IMR-90 (cell line): ENCODE measurements at regions not wholly inside any gene's neighbourhood (a gene's known extent, or its start where the extent isn't known, plus 50 kb on each side); places are given as distances from the start of the nearest gene placed in this dataset.
A peak's percentile ranks its signal among the peaks of the same experiment; 100 is the strongest.

ENCODE experiments used
- ATAC-seq: fragments of 200-7000 bp; cut with Tn5 transposase; 2 replicates; pipeline ENCODE4 v1.9.1; 2020; ENCODE audit warnings: low read depth, mild to moderate bottlenecking, moderate library complexity
- BruUV-seq: library from RNA; stranded (reverse); fragments of 400-500 nt; replicated peaks from 2 replicates; lab custom pipeline; 2021; lab: Mats Ljungman, UMichigan
- CTCF ChIA-PET: fragments of 300-600 bp; formaldehyde crosslinking; extraction: SDS; loops from one replicate; lab custom pipeline; 2021; ENCODE audit warnings: antibody characterized with exemption; lab: Yijun Ruan, JAX
- POLR2A ChIA-PET: fragments of 300-600 bp; sonication (Branson Sonifier 250); formaldehyde crosslinking; loops from one replicate; lab custom pipeline; 2022; ENCODE audit warnings: antibody characterized with exemption; ENCODE audit not compliant: unreplicated experiment; lab: Charles Lee
- DNase-seq: peaks from one replicate; pipeline ENCODE4 v3.0.0; 2013
- H2AFZ ChIP-seq: replicated peaks from 2 replicates; pipeline ENCODE3; 2013; ENCODE audit warnings: low read length, mild to moderate bottlenecking; ENCODE audit not compliant: poor library complexity
- H2AK5ac ChIP-seq: 2 replicates; pipeline ENCODE4 v1.6.1; 2013; ENCODE audit warnings: low read depth, low read length, inconsistent platforms
- H2AK9ac ChIP-seq: replicated peaks from 2 replicates; pipeline ENCODE3; 2013; ENCODE audit warnings: mild to moderate bottlenecking, low read depth, low read length, moderate library complexity; ENCODE audit not compliant: poor library complexity
- H2BK120ac ChIP-seq: 2 replicates; pipeline ENCODE4 v1.6.1; 2013; ENCODE audit warnings: low read depth, low read length, inconsistent platforms
- H2BK15ac ChIP-seq: 3 replicates; pipeline ENCODE4 v1.6.1; 2013; ENCODE audit warnings: low read depth, low read length, inconsistent platforms
- H2BK20ac ChIP-seq: 2 replicates; pipeline ENCODE4 v1.6.1; 2013; ENCODE audit warnings: low read depth, mild to moderate bottlenecking, inconsistent platforms, low read length, moderate library complexity
- H2BK5ac ChIP-seq: 2 replicates; pipeline ENCODE4 v1.6.1; 2013; ENCODE audit warnings: mild to moderate bottlenecking, low read depth, low read length, inconsistent platforms; ENCODE audit not compliant: poor library complexity, severe bottlenecking
- H3K14ac ChIP-seq: replicated peaks from 2 replicates; pipeline ENCODE4 v1.6.1; 2013; ENCODE audit warnings: low read depth, low read length, inconsistent platforms
- H3K18ac ChIP-seq: 2 replicates; pipeline ENCODE4 v1.6.1; 2013; ENCODE audit warnings: low read depth, low read length, control low read depth
- H3K23ac ChIP-seq: 2 replicates; pipeline ENCODE4 v1.6.1; 2013; ENCODE audit warnings: low read depth, low read length, inconsistent platforms
- H3K27ac ChIP-seq: 2 replicates; pipeline ENCODE4 v1.5.1; 2013; ENCODE audit warnings: mild to moderate bottlenecking, control low read depth, low read length; ENCODE audit not compliant: insufficient read depth
- H3K27me3 ChIP-seq: 2 replicates; pipeline ENCODE4 v1.6.1; 2013; ENCODE audit warnings: low read length; ENCODE audit not compliant: control insufficient read depth, insufficient read depth
- H3K36me3 ChIP-seq: 2 replicates; pipeline ENCODE4 v1.6.1; 2013; ENCODE audit warnings: low read length, mixed read lengths; ENCODE audit not compliant: control insufficient read depth, insufficient read depth
- H3K4ac ChIP-seq: 2 replicates; pipeline ENCODE4 v1.6.1; 2013; ENCODE audit warnings: low read depth, low read length, inconsistent platforms
- H3K4me1 ChIP-seq: 2 replicates; pipeline ENCODE4 v1.6.1; 2013; ENCODE audit warnings: low read length, mixed read lengths; ENCODE audit not compliant: control insufficient read depth, insufficient read depth
- H3K4me2 ChIP-seq: 2 replicates; pipeline ENCODE4 v1.6.1; 2013; ENCODE audit warnings: low read depth, mild to moderate bottlenecking, control low read depth, low read length, moderate library complexity
- H3K4me3 ChIP-seq: 2 replicates; pipeline ENCODE4 v1.5.1; 2013; ENCODE audit warnings: low read depth, mild to moderate bottlenecking, control low read depth, low read length, moderate library complexity; ENCODE audit not compliant: insufficient read depth
- H3K56ac ChIP-seq: 2 replicates; pipeline ENCODE4 v1.6.1; 2013; ENCODE audit warnings: low read length, inconsistent platforms; ENCODE audit not compliant: insufficient read depth; ENCODE audit errors: extremely low read depth
- H3K79me1 ChIP-seq, 2 experiments: 2 replicates each; pipeline ENCODE4 v1.6.1; 2013; ENCODE audit warnings: low read length in 2 of 2, inconsistent platforms in 1 of 2, low read depth in 1 of 2
- H3K9ac ChIP-seq: 2 replicates; pipeline ENCODE4 v1.6.1; 2013; ENCODE audit warnings: low read depth, low read length, control low read depth
- H3K9me1 ChIP-seq: 2 replicates; pipeline ENCODE4 v1.6.1; 2013; ENCODE audit warnings: low read length, inconsistent platforms; ENCODE audit not compliant: insufficient read depth
- H3K9me3 ChIP-seq: 2 replicates; pipeline ENCODE4 v1.6.1; 2013; ENCODE audit warnings: low read length; ENCODE audit not compliant: control insufficient read depth, insufficient read depth
- H4K20me1 ChIP-seq: 2 replicates; pipeline ENCODE4 v1.6.1; 2013; ENCODE audit warnings: low read length, inconsistent platforms; ENCODE audit not compliant: insufficient read depth
- H4K5ac ChIP-seq: 2 replicates; pipeline ENCODE4 v1.6.1; 2013; ENCODE audit warnings: mild to moderate bottlenecking, low read depth, low read length, control low read depth
- H4K8ac ChIP-seq, 2 experiments: 2 replicates each; pipeline ENCODE4 v1.6.1; 2013; ENCODE audit warnings: low read depth in 2 of 2, low read length in 2 of 2, control low read depth in 1 of 2, inconsistent platforms in 1 of 2
- H4K91ac ChIP-seq: 2 replicates; pipeline ENCODE4 v1.6.1; 2013; ENCODE audit warnings: low read depth, low read length, inconsistent platforms; ENCODE audit not compliant: insufficient read depth
- BHLHE40 ChIP-seq: fragments of 150-350 bp; IDR thresholded peaks from 2 replicates; pipeline ENCODE4 v1.6.1; 2016; ENCODE audit warnings: mild to moderate bottlenecking, low read depth, low read length
- CEBPB ChIP-seq: IDR thresholded peaks from 2 replicates; pipeline ENCODE4 v1.6.1; 2012; ENCODE audit warnings: low read depth, low read length, improper control_type of control experiment
- CTCF ChIP-seq: conservative IDR thresholded peaks from 2 replicates; pipeline ENCODE4 v1.5.1; 2012; ENCODE audit warnings: mild to moderate bottlenecking, low read depth, low read length, improper control_type of control experiment
- ELK1 ChIP-seq: fragments of 150-350 bp; IDR thresholded peaks from 2 replicates; pipeline ENCODE4 v1.6.1; 2016; ENCODE audit warnings: low read depth, mild to moderate bottlenecking, low read length, moderate library complexity, borderline replicate concordance
- FOS ChIP-seq: fragments of 150-350 bp; IDR thresholded peaks from 2 replicates; pipeline ENCODE4 v1.6.1; 2016; ENCODE audit warnings: low read depth, low read length
- MAZ ChIP-seq: IDR thresholded peaks from 2 replicates; pipeline ENCODE4 v1.6.1; 2012; ENCODE audit warnings: low read depth, mild to moderate bottlenecking, low read length, improper control_type of control experiment, moderate library complexity, borderline replicate concordance
- MXI1 ChIP-seq: IDR thresholded peaks from 2 replicates; pipeline ENCODE4 v1.6.1; 2012; ENCODE audit warnings: low read depth, mild to moderate bottlenecking, low read length, moderate library complexity, borderline replicate concordance
- POLR2A ChIP-seq: IDR thresholded peaks from 2 replicates; pipeline ENCODE4 v1.6.1; 2012; ENCODE audit warnings: mild to moderate bottlenecking, low read depth, low read length
- RAD21 ChIP-seq: IDR thresholded peaks from 2 replicates; pipeline ENCODE4 v1.6.1; 2012; ENCODE audit warnings: low read length, improper control_type of control experiment
- RCOR1 ChIP-seq: IDR thresholded peaks from 2 replicates; pipeline ENCODE4 v1.6.1; 2012; ENCODE audit warnings: mild to moderate bottlenecking, low read length, improper control_type of control experiment; ENCODE audit not compliant: insufficient replicate concordance
- WGBS, 2 experiments: methylation state at CpG; one replicate each; pipeline versions ENCODE4 v1.1.5 to v1.1.7; 2013; ENCODE audit warnings: missing lambda C conversion rate in 2 of 2; ENCODE audit not compliant: insufficient read length in 1 of 2; ENCODE audit errors: extremely low coverage in 2 of 2; 5-methylcytosine and 5-hydroxymethylcytosine counted together
- dilution Hi-C: fragments of 300-500 bp; cut with HindIII; formaldehyde crosslinking; loops from one replicate; pipeline ENCODE4 v1.14.3; 2018; ENCODE audit warnings: low sequenced_read_pairs; ENCODE audit not compliant: unreplicated experiment
- in situ Hi-C: fragments of 300-500 bp; cut with MboI; formaldehyde crosslinking; loops from 3 replicates; pipeline ENCODE4 v1.14.3; 2019; ENCODE audit warnings: low sequenced_read_pairs, inconsistent platforms, mixed read lengths
- intact Hi-C: fragments of 100-400 bp; cut with micrococcal nuclease; formaldehyde crosslinking; loops from 2 replicates; pipeline ENCODE4 v1.10.0; 2022

- Histone ChIP-seq H2BK15ac (no peak overlapping the region), H3K18ac (no peak overlapping the region), H3K14ac (no peak overlapping the region), H3K36me3 (no peaks in the 10 kb centered on the region), H2AK5ac (no peak overlapping the region), H4K91ac (no peak overlapping the region), H2BK20ac (no peak overlapping the region), H3K9ac (no peak overlapping the region), H3K27ac (no peak overlapping the region), H4K5ac (no peak overlapping the region), H2BK120ac (no peak overlapping the region), H3K9me1 (peaks cover 7% of the 10 kb centered on the region), H3K4me1 (peaks cover 8% of the 10 kb centered on the region), H2AK9ac (no peak overlapping the region), H3K4me2 (no peak overlapping the region), H2BK5ac (no peak overlapping the region), H3K9me3 (no peaks in the 10 kb centered on the region), H3K4ac (no peak overlapping the region), H3K56ac (no peak overlapping the region), H3K4me3 (no peak overlapping the region), H3K27me3 (no peaks in the 10 kb centered on the region), H3K23ac (no peak overlapping the region), H3K79me1 (no peaks in the 10 kb centered on the region), H4K8ac (no peak overlapping the region; a peak in 1 of 4 replicates), H4K20me1 (no peaks in the 10 kb centered on the region), H2AFZ (no peak overlapping the region)
- ATAC-seq (peak; percentile 33; the same call in 1 of the 2 replicates), DNase-seq (peak; percentile 67)
- ChIA-PET POLR2A (no interaction called here), CTCF (no interaction called here)
- BruUV-seq, result no TSS peak
- intact Hi-C loops, result loop anchor here (5.0 kb wide), 1 partner anchor 87 kb away; no protein-coding TSS in a partner anchor
- TF ChIP-seq RAD21 (no peak), MXI1 (no peak), ELK1 (no peak), RCOR1 (no peak), MAZ (no peak), POLR2A (no peak), CEBPB (no peak), BHLHE40 (no peak), FOS (no peak), CTCF (no peak)
- no CpG with 5 or more reads among the region's 2 CpGs for WGBS, 2 experiments
- dilution Hi-C loops, result no loop called here
- in situ Hi-C loops, result no loop called here
Measured at GRCh38 chr4:54169176-54169575, 59.9 kb upstream of the PDGFRA start.
